ENCODE measurements at regions not wholly inside any gene's neighbourhood (a gene's known extent, or its start where the extent isn't known, plus 50 kb on each side); places are given as distances from the start of the nearest gene placed in this dataset.

DNA sequence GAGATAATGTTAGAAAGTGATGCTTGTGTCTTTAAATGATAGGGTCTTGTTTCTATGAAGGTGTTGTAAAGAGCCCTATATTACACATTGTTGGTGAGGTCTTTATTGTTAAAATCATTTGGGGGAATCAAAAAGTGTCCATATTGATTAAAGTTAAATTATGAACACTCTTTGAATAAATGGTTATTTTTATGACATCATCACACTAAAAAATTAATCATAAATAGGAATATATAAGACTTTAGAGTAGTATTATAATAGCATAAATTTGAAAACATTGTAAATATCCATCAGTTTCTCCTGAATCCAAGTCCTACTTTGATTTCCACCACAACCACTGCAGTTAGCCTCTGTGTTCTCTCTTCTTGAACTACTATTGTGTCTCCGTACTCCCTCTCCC lies 136.3 kb downstream of the HTR1A start:
- no peak for TF ChIP-seq RAD21 (IDR thresholded peaks at IDR 0.05; ENCODE audit: low read depth)
- TF ChIP-seq, protein P1, sequence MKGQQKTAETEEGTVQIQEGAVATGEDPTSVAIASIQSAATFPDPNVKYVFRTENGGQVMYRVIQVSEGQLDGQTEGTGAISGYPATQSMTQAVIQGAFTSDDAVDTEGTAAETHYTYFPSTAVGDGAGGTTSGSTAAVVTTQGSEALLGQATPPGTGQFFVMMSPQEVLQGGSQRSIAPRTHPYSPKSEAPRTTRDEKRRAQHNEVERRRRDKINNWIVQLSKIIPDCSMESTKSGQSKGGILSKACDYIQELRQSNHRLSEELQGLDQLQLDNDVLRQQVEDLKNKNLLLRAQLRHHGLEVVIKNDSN (IDR thresholded peaks at IDR 0.05), result no peak
